NCI-H82 (cell line): ENCODE measurements at regions not wholly inside any gene's neighbourhood (a gene's known extent, or its start where the extent isn't known, plus 50 kb on each side); places are given as distances from the start of the nearest gene placed in this dataset.
A peak's percentile ranks its signal among the peaks of the same experiment; 100 is the strongest.

Experiments
- DNase-seq: peaks from one replicate; lab custom pipeline; 2025; lab: John Stamatoyannopoulos, UW

DNA sequence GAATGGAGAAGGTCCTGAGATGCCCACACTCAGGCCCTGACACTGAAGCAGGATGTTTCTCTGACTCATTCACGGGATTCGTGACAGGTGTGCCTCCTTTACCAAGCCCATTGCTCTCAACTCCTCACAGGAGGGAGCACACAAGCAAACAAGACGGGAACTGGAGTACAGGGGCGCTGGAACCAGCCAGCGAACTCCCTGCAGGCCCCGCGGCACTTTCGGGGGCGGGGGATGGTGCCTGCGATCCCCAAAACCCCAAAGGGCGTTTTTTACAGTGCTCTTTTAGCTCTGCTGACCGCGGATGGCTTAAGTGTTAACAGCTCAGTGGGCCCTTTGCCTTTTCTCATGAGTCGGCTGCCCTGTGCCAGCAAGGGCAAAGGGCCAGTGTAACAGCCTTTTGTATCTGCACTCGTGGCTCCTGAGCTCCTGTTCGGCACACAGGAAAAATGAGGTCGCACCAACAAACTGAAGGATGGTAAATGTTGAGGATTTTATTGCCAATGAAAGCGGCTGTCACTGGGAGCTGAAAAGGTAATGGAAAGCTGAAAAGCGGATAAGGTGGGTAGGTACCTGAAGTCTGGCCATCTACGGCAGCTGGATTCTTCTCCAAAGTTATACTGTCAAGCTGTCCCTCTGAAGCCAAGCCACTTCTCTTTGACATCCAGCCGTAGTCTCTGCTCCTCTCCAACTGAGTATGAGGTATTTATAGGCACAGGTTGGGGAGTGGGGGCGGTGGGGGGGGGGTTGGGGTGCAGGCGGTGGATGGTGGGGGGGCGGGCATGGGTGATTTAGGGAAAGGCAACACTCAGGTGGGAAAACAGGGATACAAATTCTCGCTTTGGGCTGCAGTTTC lies 65.0 kb upstream of the TRPC4 start:
- DNase-seq, result no peak

DNA sequence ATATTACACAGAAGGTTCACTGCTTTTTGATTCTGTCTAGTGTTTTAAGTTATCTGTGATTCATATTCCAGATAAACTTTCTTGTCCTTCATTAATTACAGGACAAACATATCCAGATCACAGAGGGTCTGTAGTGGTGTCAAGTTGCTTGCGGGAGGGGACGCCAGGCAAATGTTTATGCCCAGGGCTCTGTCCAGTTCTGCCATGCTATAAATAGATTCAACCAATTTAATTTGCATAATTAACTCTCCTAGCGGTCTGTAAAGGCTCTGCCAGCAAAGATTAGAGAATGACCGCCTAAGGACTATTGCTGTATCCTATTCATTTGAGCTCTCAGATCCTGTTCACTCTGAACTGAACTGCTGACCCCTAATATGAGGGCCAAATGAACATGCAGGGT lies 59.7 kb upstream of the TRPC4 start:
- peak; percentile 34 for DNase-seq

GRCh38 chr13:37927561-37927960 lies 58.0 kb upstream of the TRPC4 start:
- no peak for DNase-seq

DNA sequence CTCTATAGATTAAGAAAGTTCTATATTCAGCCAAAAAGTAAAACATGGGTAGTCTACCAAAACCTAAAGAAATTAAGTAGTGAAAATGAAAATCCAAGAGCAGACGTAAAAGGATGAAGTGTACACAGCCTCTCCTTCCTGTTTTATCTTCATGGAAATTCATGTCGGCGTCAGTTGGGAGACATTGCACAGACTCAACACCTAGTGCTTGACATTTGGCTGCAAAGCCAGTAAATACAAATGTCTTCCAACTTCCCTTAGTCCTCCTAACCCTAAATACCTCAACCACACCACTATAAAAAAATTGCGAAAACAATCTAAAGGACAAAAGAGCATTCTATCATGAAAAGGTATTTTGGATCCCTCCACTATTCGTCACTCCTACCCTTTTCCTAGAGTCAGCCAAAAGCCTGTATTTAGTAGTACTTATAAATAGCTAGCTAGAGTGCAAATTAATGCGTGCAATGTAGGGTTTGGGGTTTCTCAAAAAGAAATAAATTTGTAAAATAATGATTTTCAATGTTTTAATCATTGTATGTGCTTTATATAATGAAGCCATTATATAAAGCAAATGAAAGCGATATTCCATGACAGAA lies 56.4 kb upstream of the TRPC4 start:
- DNase-seq, result no peak

DNA sequence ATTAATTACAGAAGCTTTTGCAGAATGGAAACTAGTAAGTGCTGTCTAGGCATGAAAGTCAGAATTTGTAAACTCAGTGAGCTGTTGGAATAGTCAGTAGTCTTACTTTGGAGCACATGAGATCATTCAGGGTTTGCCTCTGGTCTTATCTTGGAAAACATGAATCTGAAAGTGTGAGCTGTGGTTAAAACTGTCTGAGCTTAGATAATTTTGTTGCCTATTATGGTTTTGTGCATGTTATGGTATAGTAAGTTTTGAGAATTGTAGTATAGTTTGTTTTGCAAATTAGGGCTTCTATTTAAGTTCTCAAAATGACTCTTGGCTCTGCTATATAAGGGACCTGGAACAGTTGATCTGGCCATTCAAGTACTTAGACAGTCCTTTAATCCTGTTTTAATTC lies 53.7 kb upstream of the TRPC4 start:
- DNase-seq, result no peak

DNA sequence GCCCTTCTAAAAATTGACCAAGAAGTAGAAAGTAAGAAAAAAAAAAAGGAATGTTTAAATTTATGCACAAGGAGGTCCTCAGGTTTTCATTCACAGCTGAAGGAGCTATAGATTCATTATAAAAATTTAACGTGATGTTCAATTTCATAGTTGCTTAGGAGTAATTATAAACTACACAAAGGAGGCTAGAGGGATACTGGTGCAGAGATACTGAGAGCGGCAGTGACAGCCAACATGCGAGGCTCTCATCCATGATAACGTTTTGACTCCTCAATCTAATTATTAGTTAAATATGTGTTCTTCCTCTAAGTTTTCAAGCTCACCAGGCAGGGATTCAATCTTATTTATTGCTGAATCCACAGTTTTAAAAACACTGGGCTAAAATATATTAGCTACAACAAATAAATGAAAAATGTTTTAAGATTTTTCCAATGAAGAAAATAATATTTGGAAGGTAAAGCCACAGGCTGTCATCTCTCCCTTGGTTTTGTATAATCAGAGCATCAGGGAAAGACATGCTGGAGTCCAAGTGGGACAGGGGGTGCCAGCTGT lies 49.8 kb upstream of the TRPC4 start:
- no peak for DNase-seq
